GM19035 (cell line): ENCODE measurements at regions not wholly inside any gene's neighbourhood (a gene's known extent, or its start where the extent isn't known, plus 50 kb on each side); places are given as distances from the start of the nearest gene placed in this dataset.

Experiments used
- ATAC-seq: cut with Tn5 transposase; IDR thresholded peaks from one replicate; pipeline ENCODE4 v1.9.1; 2021; ENCODE audit not compliant: unreplicated experiment

GRCh38 chr9:96183751-96184150, 118.2 kb downstream of the HSD17B3 start:
- no peak for ATAC-seq

DNA sequence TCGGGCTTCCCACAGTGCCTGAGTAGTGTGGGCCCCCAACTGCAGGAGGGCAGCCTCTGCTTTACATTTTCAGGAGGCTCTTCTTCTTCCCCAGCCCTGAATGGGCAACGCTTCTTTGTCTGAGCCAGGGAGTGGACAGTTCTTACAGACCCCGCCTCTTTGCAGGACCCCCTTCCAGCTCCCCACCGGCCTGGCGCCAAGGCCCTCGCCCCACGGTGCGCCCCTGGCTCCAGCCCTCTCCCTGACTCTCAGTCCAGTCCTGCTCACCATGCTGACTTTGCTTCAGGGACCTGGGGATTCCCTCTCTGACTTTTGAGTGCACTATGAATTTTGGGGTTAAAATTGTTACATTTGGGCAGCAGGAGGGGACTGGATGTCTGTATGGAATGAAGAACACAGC, 123.8 kb downstream of the HSD17B3 start:
- ATAC-seq: no peak

GRCh38 chr9:96177719-96178028, 124.3 kb downstream of the HSD17B3 start:
- ATAC-seq: no peak

DNA sequence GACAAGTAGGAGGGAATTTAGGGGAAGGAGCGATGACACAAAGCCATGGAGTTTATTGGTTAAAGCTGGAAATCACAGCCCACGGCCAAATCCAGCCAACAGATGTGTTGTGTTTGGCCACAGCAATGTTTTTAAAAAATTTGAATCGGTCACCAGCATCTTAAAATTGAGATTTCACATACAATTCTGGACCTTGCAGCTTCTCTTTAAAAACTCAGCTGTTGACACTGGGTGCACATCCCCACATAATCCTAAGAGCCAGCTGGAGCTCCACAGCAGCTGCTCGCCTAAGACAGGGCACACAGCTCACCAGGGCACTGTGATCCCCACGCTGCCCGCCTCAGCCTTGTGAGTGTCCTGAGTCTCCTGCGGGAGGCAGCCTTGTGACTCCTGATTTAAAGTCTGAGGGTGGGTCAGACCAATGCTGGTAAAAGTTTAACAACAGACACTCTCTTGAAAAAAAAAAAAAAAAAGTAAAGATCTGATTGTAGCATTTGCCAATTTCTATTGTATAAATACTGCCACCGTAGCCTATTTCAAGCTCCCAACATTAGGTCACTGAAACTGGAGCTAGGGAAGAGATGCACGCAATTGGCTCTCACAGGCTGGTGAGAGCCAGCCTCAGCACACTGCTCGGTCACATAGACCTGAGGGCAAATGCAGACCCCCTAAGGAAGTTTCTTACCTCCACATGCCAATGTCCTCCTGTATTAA, 124.8 kb downstream of the HSD17B3 start:
- no peak for ATAC-seq

DNA sequence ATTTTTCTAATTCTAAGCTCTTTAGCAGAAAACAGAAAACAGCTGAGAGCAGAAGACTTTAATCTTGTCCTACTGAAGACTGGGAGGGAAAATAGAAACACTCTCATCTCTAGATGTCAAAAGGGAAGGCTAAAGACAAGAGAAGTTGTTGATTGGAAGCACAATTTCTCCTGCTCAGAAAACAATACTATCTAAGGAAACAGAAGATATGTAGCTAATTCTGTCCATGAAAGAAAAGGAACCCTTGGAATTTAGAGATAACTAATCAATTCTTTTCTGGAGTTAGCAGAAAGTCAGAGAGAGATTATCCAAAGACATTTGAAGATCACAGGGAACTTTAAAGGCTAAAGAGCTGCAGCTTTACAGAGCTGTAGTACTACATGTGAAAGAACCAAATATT, 126.2 kb downstream of the HSD17B3 start:
- no peak for ATAC-seq

- no peak for ATAC-seq
These were observed 127.0 kb downstream of the HSD17B3 start for GRCh38 chr9:96175001-96175400.

DNA sequence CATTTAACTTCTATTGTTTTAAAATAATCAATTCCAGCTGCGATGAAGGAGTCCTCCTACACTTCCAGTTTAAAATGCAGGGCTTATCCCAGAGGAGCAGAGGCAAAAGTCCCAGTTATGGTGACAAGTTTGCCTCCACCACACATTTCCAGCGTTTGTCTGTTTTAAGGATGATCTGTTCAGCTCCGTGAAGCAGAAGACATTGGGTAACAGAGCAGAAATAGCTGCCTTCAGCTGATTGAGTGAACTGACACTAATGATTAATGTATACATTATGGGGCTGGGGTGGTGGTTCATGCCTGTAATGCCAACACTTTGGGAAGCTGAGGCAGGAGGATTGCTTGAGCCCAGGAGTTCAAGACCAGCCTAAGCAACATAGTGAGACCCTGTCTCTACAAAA, 127.6 kb downstream of the HSD17B3 start:
- ATAC-seq: no peak

DNA sequence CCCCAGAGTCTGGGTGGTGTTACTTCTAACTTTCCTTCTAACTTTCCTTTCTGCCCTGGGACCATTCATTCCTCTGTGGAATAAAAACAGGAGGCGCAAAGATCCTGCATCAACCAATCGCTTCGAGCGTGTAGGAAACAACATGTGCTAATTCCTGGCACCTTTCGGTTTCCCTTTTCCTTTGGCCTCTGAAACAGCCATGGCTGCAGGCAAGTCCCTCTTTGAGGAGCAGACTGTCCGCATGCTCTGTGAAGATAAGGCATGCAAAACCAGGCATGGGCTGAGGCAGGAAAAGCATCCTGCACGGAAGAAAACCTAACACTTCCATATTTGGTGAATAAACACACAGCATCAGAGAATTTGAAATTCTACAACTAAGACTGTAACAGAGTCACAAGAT, 128.3 kb downstream of the HSD17B3 start:
- ATAC-seq: no peak

DNA sequence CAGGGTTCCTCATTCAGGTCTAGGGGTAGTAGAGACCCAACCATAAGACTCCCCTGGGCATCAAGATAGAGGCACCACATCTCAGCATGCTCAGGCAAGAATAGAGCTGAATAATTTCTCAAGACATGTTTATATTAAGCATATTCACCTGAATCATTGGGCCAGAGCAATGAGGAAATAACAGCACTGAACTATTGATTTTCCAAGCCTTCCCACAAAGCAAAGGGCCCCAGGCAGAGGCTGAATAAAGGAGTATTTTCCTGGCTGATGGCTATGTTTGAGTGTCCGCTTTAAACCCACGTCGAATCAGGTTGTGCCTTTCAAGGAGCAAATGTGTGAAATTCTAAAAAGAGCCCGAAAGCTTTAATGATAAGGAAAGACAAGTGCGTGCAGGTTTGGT, 129.2 kb downstream of the HSD17B3 start:
- ATAC-seq: no peak

- ATAC-seq: no peak
These were observed 130.2 kb downstream of the HSD17B3 start for GRCh38 chr9:96171728-96172127.

GRCh38 chr9:96169901-96170300, 132.1 kb downstream of the HSD17B3 start:
- no peak for ATAC-seq

GRCh38 chr9:96169484-96169883, 132.5 kb downstream of the HSD17B3 start:
- no peak for ATAC-seq

GRCh38 chr9:96168882-96169281, 133.1 kb downstream of the HSD17B3 start:
- no peak for ATAC-seq

- ATAC-seq: no peak
These were observed 135.0 kb downstream of the HSD17B3 start for GRCh38 chr9:96167011-96167410.

- no peak for ATAC-seq
These were observed 137.7 kb downstream of the HSD17B3 start for GRCh38 chr9:96164268-96164683.

DNA sequence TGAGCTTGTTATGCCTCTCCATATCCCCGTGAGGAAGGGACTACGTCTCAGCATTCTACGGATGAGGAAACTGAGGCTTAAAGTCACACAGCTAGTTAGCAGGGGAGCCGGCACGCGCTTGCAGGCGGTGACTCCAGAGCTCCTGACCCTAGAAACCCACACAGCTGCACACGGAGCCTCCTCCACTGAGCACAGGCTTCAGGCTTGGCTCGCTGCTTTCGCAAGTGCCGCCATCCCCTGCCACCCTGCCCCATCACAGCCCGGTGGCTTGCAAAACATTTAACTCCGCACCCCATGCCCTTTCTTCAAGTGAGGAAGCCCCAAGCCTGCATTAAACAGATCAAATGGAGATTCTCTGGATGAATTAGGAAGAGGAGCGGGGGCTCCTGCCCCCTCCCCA, 138.3 kb downstream of the HSD17B3 start:
- no peak for ATAC-seq

- ATAC-seq: no peak
These were observed 138.8 kb downstream of the HSD17B3 start for GRCh38 chr9:96163161-96163560.

- ATAC-seq: no peak
These were observed 140.2 kb downstream of the HSD17B3 start for GRCh38 chr9:96161819-96162218.

DNA sequence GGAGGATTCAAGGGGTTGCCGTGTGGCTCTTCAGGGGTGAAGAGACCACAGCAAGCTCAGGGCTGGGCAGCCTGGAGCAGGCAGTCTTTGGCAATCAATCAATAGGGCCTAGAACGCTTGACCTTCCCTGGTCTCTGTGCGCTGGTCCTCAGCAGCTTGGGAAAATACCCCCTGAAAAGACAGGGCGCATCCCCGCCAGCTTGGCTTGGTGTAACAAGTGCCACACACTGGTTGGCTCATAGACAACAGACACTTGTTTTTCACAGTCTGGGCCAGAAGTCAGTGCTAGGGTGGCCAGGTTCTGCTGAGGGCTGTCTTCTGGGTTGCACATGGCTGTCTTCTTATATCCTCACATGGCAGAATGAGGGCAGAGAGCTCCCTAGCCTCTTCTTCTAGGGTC, 141.1 kb downstream of the HSD17B3 start:
- ATAC-seq: no peak

DNA sequence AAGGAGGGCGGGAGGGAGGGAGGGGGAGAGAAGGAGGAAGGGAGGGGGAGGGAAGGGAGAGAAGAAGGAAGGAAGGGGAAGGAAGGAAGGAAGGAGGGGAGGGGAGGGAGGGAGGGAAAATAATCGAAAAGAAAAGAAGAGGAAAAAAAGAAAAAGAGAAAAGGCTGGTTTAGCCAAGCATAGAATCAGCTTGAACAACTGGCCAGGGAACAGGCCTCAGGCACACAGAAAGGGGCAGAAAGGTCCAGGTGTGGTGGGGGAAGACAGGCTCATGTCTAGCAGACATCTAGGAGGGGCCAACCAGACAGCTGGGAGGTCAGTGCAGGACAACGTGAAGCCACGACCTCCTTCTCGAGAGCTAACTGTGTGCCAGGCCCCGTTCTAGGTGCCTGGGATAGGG, 141.8 kb downstream of the HSD17B3 start:
- ATAC-seq: no peak

GRCh38 chr9:96159596-96159995, 142.4 kb downstream of the HSD17B3 start:
- no peak for ATAC-seq

DNA sequence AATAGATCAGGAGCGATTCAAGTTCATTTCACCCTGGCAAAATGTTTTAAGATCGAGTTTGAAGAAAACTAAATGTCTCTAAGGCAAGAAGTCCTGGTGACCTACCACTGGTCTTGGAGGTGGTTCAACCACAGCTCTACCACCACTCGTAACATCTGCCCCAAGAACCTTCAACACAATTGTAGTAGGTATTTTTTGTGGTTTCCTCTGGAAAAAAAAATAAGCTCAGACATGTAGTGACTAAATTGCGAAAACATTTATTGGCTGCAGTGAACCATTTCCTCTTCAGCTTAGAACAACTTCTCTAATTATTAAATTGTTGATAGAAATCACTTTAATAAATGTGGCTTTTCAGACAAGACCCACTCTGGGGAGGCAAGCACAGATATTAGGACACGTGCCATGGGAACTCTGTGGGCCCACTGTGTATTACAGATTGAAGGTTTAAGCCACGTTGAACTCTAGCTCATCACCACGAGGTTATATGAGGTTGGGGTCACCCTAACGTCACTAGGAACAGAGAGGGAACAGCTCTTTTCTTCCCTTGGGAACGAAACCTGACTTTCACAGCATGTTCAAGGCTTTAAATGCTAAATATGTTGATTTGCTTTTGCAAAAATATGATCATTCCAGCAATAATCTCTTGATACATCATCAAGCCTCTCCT, 142.9 kb downstream of the HSD17B3 start:
- ATAC-seq: no peak

GRCh38 chr9:96158147-96158546, 143.8 kb downstream of the HSD17B3 start:
- ATAC-seq: no peak
